B cell (primary cell): ENCODE measurements at regions not wholly inside any gene's neighbourhood (a gene's known extent, or its start where the extent isn't known, plus 50 kb on each side); places are given as distances from the start of the nearest gene placed in this dataset.

Experiments
- ATAC-seq: fragments of 200-7000 bp; cut with Tn5 transposase; one replicate; pipeline ENCODE4 v1.10.0; 2021; ENCODE audit warnings: low read depth, mild to moderate bottlenecking, moderate number of reproducible peaks, moderate library complexity
- CTCF ChIA-PET: fragments of 350-600 bp; sonication (Branson Sonifier 250); formaldehyde crosslinking; loops from one replicate; lab custom pipeline; 2021; ENCODE audit warnings: antibody characterized with exemption, inconsistent platforms; lab: Charles Lee
- POLR2A ChIA-PET: fragments of 350-600 bp; sonication (Branson Sonifier 250); formaldehyde crosslinking; loops from one replicate; lab custom pipeline; 2021; ENCODE audit warnings: antibody characterized with exemption; lab: Charles Lee
- DNase-seq: peaks from one replicate; pipeline ENCODE4 v3.0.0; 2013
- H2AFZ ChIP-seq: 2 replicates; pipeline ENCODE4 v1.6.1; 2012; ENCODE audit warnings: mild to moderate bottlenecking, low read depth, low read length; ENCODE audit not compliant: insufficient read depth, poor library complexity, severe bottlenecking
- H3K27ac ChIP-seq, 2 donors: 1 replicate in 1 of 2; 2 replicates in 1 of 2; pipeline ENCODE4 v1.5.1; 2012 to 2013; ENCODE audit warnings: low read length in 2 of 2, mild to moderate bottlenecking in 2 of 2, moderate library complexity in 1 of 2
- H3K27me3 ChIP-seq, 4 experiments: fragments of 200-600 bp in 1 of 4; sonication (generic) in 1 of 4; replicated peaks in 1 of 4; 1 replicate in 2 of 4; 2 replicates in 2 of 4; pipeline versions ENCODE4 v1.6.1 to v1.7.0; 2013 to 2016; ENCODE audit warnings: low read length in 3 of 4, mild to moderate bottlenecking in 2 of 4, mixed read lengths in 1 of 4, moderate library complexity in 1 of 4; ENCODE audit not compliant: insufficient read depth in 4 of 4, control insufficient read depth in 3 of 4; ENCODE audit errors: control extremely low read depth in 1 of 4
- H3K36me3 ChIP-seq, 2 experiments: replicated peaks in 1 of 2; 1 replicate in 1 of 2; 2 replicates in 1 of 2; pipeline versions ENCODE4 v1.6.1 to v1.7.1; 2013; ENCODE audit warnings: low read length in 1 of 2; ENCODE audit not compliant: insufficient read depth in 2 of 2, control insufficient read depth in 1 of 2; ENCODE audit errors: control extremely low read depth in 1 of 2, extremely low read depth in 1 of 2
- H3K4me1 ChIP-seq, 2 donors: fragments of 200-600 bp in 1 of 2; sonication (generic) in 1 of 2; 1 replicate in 1 of 2; 2 replicates in 1 of 2; pipeline versions ENCODE4 v1.5.1 to v1.6.1; 2013 to 2017; ENCODE audit warnings: low read length in 2 of 2; ENCODE audit not compliant: control insufficient read depth in 2 of 2, insufficient read depth in 2 of 2
- H3K4me2 ChIP-seq: replicated peaks from 2 replicates; pipeline ENCODE3; 2012; ENCODE audit warnings: mild to moderate bottlenecking, low read depth, low read length; ENCODE audit not compliant: poor library complexity, severe bottlenecking
- H3K4me3 ChIP-seq, 5 experiments: fragments of 200-600 bp in 1 of 5; sonication (generic) in 1 of 5; 1 replicate in 3 of 5; 2 replicates in 2 of 5; pipeline versions ENCODE4 v1.5.1 to v1.7.0; 2011 to 2016; ENCODE audit warnings: low read length in 4 of 5, mild to moderate bottlenecking in 4 of 5, low read depth in 2 of 5, control low read depth in 1 of 5, moderate library complexity in 1 of 5; ENCODE audit not compliant: insufficient read depth in 1 of 5; ENCODE audit errors: control extremely low read depth in 1 of 5, extremely low read depth in 1 of 5
- H3K79me2 ChIP-seq: fragments of 200-600 bp; sonication (generic); one replicate; pipeline ENCODE4 v1.6.0; 2016; ENCODE audit warnings: low read length; ENCODE audit not compliant: control insufficient read depth, insufficient read depth
- H3K9ac ChIP-seq: fragments of 200-600 bp; sonication (generic); 2 replicates; pipeline ENCODE4 v1.6.1; 2017; ENCODE audit warnings: mild to moderate bottlenecking, low read length, moderate library complexity
- H3K9me3 ChIP-seq, 3 donors: one replicate each; pipeline versions ENCODE4 v1.6.1 to v1.7.1; 2013; ENCODE audit warnings: low read length in 2 of 3; ENCODE audit not compliant: control insufficient read depth in 2 of 3, insufficient read depth in 1 of 3; ENCODE audit errors: control extremely low read depth in 1 of 3
- H4K20me1 ChIP-seq: 2 replicates; pipeline ENCODE4 v1.6.0; 2012; ENCODE audit warnings: mild to moderate bottlenecking, low read length; ENCODE audit not compliant: insufficient read depth, control insufficient read depth, poor library complexity, severe bottlenecking
- H3K27ac Mint-ChIP-seq: one replicate; pipeline ENCODE4 v1.8.0; 2021; ENCODE audit warnings: mixed read lengths
- H3K27me3 Mint-ChIP-seq: one replicate; pipeline ENCODE4 v1.8.0; 2021; ENCODE audit warnings: mixed read lengths
- H3K4me1 Mint-ChIP-seq: one replicate; pipeline ENCODE4 v1.8.0; 2021; ENCODE audit warnings: mixed read lengths
- H3K4me3 Mint-ChIP-seq: one replicate; pipeline ENCODE4 v1.8.0; 2021; ENCODE audit warnings: mixed read lengths
- H3K9me3 Mint-ChIP-seq: one replicate; pipeline ENCODE4 v1.8.0; 2022; ENCODE audit warnings: mixed read lengths; ENCODE audit not compliant: insufficient read depth
- CTCF ChIP-seq: fragments of 200-600 bp; IDR thresholded peaks from one replicate; pipeline ENCODE4 v1.8.0; 2022; ENCODE audit warnings: antibody characterized with exemption, mild to moderate bottlenecking
- EZH2 ChIP-seq: IDR thresholded peaks from 2 replicates; pipeline ENCODE4 v1.6.1; 2012; ENCODE audit warnings: borderline replicate concordance, low read depth, mild to moderate bottlenecking, moderate library complexity, low read length; ENCODE audit not compliant: insufficient read depth, poor library complexity, severe bottlenecking
- WGBS: methylation state at CpG from one replicate; pipeline ENCODE4 v1.1.5; 2013; ENCODE audit warnings: missing lambda C conversion rate; ENCODE audit not compliant: insufficient coverage; 5-methylcytosine and 5-hydroxymethylcytosine counted together
- intact Hi-C: fragments of 100-400 bp; cut with micrococcal nuclease; formaldehyde crosslinking; loops from one replicate; pipeline ENCODE4 v1.10.0; 2022

DNA sequence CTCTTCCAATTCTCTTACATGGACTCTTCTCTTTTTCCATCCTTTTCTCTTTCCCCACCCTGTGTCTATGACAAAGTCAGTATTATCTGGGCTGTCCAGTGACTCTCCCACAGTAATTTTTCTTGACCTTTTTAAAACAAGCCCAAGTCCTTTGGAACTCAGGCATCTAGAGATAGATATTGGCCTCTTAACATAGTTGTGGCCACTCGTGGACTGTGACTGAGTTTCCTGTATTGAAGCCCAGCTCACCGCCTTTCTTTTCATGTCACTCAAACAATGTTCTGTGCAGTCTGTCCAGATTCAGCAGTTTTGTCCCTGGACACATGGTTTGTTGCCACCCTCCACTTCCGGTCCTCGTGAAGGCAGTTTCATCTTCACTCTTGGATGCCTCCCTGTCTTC, 110.9 kb upstream of the CDC14C start:
- Histone ChIP-seq H3K4me1 (no peaks in the 10 kb centered on the region), H3K79me2 (no peaks in the 10 kb centered on the region), H3K9me3 (peaks cover 0 to 2% (median 0%) of the 10 kb centered on the region in 3 donors), H3K4me3 (no peak overlapping the region), H3K27ac (no peak overlapping the region), H3K9ac (no peak overlapping the region), H2AFZ (no peak overlapping the region), H3K4me2 (no peak overlapping the region), H3K36me3 (no peaks in the 10 kb centered on the region), H4K20me1 (no peaks in the 10 kb centered on the region), H3K27me3 (no peaks in the 10 kb centered on the region)
- no peak overlapping the region for H3K4me3 Mint-ChIP-seq
- H3K27me3 Mint-ChIP-seq = no peaks in the 10 kb centered on the region
- no peak for ATAC-seq
- no peaks in the 10 kb centered on the region for H3K4me1 Mint-ChIP-seq
- H3K27ac Mint-ChIP-seq = no peak overlapping the region
- CTCF ChIA-PET = no interaction called here
- no peak for DNase-seq
- 77% methylated on average over 4 of the region's 4 CpGs for WGBS
- intact Hi-C loops = no loop called here
- POLR2A ChIA-PET = no interaction called here
- TF ChIP-seq CTCF = no peak
- TF ChIP-seq EZH2 = no peak
- peaks cover 4% of the 10 kb centered on the region for H3K9me3 Mint-ChIP-seq

DNA sequence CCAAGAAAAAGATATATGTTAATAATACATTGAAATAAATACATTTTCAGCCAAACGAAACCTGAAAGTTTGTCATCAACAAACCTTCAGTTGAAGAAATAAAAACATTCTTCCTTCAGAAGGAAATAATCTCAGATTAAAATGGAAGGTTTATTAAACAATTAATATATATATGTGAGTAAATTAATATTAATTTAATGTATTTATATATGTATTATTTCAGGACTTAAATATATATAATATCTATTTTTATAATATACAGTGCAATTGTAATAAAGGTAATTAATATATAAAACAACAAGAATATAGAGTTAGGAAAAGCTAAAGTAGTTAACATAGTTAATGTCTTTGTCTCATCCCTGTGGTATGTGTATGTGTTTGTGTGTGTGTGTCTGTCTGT, 102.2 kb upstream of the CDC14C start:
- H3K27me3 ChIP-seq = no peaks in the 10 kb centered on the region
- no peaks in the 10 kb centered on the region for H3K79me2 ChIP-seq
- intact Hi-C loops = no loop called here
- no peak for DNase-seq
- no peaks in the 10 kb centered on the region for H3K4me1 ChIP-seq
- ChIA-PET CTCF (no interaction called here), POLR2A (no interaction called here)
- Mint-ChIP-seq H3K4me3 (no peak overlapping the region), H3K4me1 (no peaks in the 10 kb centered on the region), H3K27me3 (no peaks in the 10 kb centered on the region), H3K9me3 (no peaks in the 10 kb centered on the region), H3K27ac (no peak overlapping the region)
- no peak for ATAC-seq
- H2AFZ ChIP-seq = no peak overlapping the region
- no peaks in the 10 kb centered on the region for H4K20me1 ChIP-seq
- H3K9ac ChIP-seq = no peak overlapping the region
- TF ChIP-seq CTCF = no peak
- TF ChIP-seq EZH2 = no peak
- H3K36me3 ChIP-seq = no peaks in the 10 kb centered on the region
- H3K9me3 ChIP-seq = no peaks in the 10 kb centered on the region
- no peak overlapping the region for H3K4me3 ChIP-seq
- no peak overlapping the region for H3K27ac ChIP-seq
- no CpG with 5 or more reads among the region's 1 CpG for WGBS
- no peak overlapping the region for H3K4me2 ChIP-seq
